ENCODE measurements at regions not wholly inside any gene's neighbourhood (a gene's known extent, or its start where the extent isn't known, plus 50 kb on each side); places are given as distances from the start of the nearest gene placed in this dataset.

DNA sequence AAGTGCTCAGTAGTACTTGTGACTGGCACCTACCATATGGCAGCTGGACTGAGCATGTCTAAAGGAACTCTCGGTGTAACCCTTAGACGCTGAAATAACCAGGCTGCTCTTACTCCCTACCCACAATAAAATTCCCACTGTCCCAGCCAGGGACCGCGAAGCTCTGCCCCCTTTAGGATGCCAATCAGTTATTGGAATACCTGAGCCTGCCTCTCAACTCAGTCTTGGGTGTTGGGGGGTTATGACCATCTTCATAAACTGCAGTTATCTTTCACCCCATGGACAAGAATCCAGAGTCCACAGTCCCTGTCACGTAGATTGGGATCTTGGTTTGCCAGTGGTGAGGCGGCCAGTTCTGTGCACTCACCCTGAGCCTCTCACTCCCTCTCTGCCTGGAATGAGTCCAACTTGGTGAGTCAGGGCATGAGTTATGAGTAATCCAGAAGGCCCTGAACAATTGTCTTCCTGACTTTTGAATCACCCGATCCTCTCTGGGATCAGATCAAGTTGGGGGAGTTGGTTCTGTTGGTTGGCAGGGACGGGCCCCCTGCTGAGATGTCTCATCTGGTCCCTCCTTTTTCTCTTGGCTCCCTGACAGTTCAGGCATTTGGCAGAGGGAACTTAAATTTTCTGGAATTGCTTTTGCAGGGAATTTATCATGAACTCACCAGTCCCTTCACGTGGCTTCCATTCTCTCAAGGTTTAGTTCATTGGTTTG is 120.1 kb upstream of the UBE2E1 start:
- TF ChIP-seq, protein P1, sequence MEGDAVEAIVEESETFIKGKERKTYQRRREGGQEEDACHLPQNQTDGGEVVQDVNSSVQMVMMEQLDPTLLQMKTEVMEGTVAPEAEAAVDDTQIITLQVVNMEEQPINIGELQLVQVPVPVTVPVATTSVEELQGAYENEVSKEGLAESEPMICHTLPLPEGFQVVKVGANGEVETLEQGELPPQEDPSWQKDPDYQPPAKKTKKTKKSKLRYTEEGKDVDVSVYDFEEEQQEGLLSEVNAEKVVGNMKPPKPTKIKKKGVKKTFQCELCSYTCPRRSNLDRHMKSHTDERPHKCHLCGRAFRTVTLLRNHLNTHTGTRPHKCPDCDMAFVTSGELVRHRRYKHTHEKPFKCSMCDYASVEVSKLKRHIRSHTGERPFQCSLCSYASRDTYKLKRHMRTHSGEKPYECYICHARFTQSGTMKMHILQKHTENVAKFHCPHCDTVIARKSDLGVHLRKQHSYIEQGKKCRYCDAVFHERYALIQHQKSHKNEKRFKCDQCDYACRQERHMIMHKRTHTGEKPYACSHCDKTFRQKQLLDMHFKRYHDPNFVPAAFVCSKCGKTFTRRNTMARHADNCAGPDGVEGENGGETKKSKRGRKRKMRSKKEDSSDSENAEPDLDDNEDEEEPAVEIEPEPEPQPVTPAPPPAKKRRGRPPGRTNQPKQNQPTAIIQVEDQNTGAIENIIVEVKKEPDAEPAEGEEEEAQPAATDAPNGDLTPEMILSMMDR (IDR thresholded peaks at IDR 0.05), result no peak
- TF ChIP-seq POLR2A (IDR thresholded peaks at IDR 0.05), result no peak

Measured in suprapubic skin (tissue), 3 donors.